Spleen (tissue), 7 donors: ENCODE measurements at regions not wholly inside any gene's neighbourhood (a gene's known extent, or its start where the extent isn't known, plus 50 kb on each side); places are given as distances from the start of the nearest gene placed in this dataset.

Source experiments
- POLR2A ChIP-seq, 3 donors: fragments of 450-650 bp; IDR thresholded peaks; one replicate each; pipeline ENCODE4 v1.5.1; 2017; ENCODE audit warnings: antibody characterized with exemption in 3 of 3, mild to moderate bottlenecking in 1 of 3
- TF ChIP-seq, protein P1 (sequence below), 11 experiments: fragments of 200-600 bp in 7 of 11; fragments of 450-650 bp in 4 of 11; sonication (generic) in 4 of 11; IDR thresholded peaks in 8 of 11; conservative IDR thresholded peaks in 3 of 11; 1 replicate in 7 of 11; 2 replicates in 4 of 11; pipeline versions ENCODE4 v1.4.0 to v1.8.0; 2016 to 2021; ENCODE audit warnings: antibody characterized with exemption in 11 of 11, inconsistent platforms in 4 of 11, mild to moderate bottlenecking in 1 of 11
- donor health status: DM: no; HTN: no; CAD: no; lungs with moderate emphysema.
- donor health status: DM: no; HTN: no; CAD: no.
- donor health status: DM: no; HTN: no; CAD: no.

DNA sequence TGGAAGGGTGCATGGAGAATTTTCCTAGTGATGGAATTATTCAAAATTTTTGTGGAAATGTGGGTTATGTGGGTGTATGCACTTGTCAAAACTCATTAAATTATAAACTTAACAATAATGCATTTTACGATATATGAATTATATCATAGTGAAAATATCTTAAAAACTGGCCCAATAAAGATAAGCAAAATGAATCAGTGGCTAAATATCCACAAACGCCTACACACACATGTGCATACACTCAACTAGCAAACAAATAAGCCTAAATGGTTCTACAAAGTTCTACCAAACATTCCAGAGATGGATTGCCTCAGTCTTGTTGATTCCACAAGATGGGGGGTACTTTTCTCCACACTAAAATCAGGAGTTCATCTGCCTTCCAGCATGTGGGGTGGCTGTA lies 349.5 kb downstream of the TSHZ3 start:
- no peak for TF ChIP-seq POLR2A (IDR thresholded peaks at IDR 0.05)
- TF ChIP-seq, protein P1, sequence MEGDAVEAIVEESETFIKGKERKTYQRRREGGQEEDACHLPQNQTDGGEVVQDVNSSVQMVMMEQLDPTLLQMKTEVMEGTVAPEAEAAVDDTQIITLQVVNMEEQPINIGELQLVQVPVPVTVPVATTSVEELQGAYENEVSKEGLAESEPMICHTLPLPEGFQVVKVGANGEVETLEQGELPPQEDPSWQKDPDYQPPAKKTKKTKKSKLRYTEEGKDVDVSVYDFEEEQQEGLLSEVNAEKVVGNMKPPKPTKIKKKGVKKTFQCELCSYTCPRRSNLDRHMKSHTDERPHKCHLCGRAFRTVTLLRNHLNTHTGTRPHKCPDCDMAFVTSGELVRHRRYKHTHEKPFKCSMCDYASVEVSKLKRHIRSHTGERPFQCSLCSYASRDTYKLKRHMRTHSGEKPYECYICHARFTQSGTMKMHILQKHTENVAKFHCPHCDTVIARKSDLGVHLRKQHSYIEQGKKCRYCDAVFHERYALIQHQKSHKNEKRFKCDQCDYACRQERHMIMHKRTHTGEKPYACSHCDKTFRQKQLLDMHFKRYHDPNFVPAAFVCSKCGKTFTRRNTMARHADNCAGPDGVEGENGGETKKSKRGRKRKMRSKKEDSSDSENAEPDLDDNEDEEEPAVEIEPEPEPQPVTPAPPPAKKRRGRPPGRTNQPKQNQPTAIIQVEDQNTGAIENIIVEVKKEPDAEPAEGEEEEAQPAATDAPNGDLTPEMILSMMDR (IDR thresholded peaks at IDR 0.05 in 8 of 11, conservative IDR thresholded peaks at IDR 0.05 in 3 of 11), result no peak
